IMR-90 (cell line): ENCODE measurements at regions not wholly inside any gene's neighbourhood (a gene's known extent, or its start where the extent isn't known, plus 50 kb on each side); places are given as distances from the start of the nearest gene placed in this dataset.

Source experiments
- ATAC-seq: fragments of 200-7000 bp; cut with Tn5 transposase; 2 replicates; pipeline ENCODE4 v1.9.1; 2020; ENCODE audit warnings: low read depth, mild to moderate bottlenecking, moderate library complexity
- BruUV-seq: library from RNA; stranded (reverse); fragments of 400-500 nt; replicated peaks from 2 replicates; lab custom pipeline; 2021; lab: Mats Ljungman, UMichigan
- CTCF ChIA-PET: fragments of 300-600 bp; formaldehyde crosslinking; extraction: SDS; loops from one replicate; lab custom pipeline; 2021; ENCODE audit warnings: antibody characterized with exemption; lab: Yijun Ruan, JAX
- POLR2A ChIA-PET: fragments of 300-600 bp; sonication (Branson Sonifier 250); formaldehyde crosslinking; loops from one replicate; lab custom pipeline; 2022; ENCODE audit warnings: antibody characterized with exemption; ENCODE audit not compliant: unreplicated experiment; lab: Charles Lee
- DNase-seq: peaks from one replicate; pipeline ENCODE4 v3.0.0; 2013
- H2AFZ ChIP-seq: replicated peaks from 2 replicates; pipeline ENCODE3; 2013; ENCODE audit warnings: low read length, mild to moderate bottlenecking; ENCODE audit not compliant: poor library complexity
- H2AK5ac ChIP-seq: 2 replicates; pipeline ENCODE4 v1.6.1; 2013; ENCODE audit warnings: low read depth, low read length, inconsistent platforms
- H2AK9ac ChIP-seq: replicated peaks from 2 replicates; pipeline ENCODE3; 2013; ENCODE audit warnings: mild to moderate bottlenecking, low read depth, low read length, moderate library complexity; ENCODE audit not compliant: poor library complexity
- H2BK120ac ChIP-seq: 2 replicates; pipeline ENCODE4 v1.6.1; 2013; ENCODE audit warnings: low read depth, low read length, inconsistent platforms
- H2BK15ac ChIP-seq: 3 replicates; pipeline ENCODE4 v1.6.1; 2013; ENCODE audit warnings: low read depth, low read length, inconsistent platforms
- H2BK20ac ChIP-seq: 2 replicates; pipeline ENCODE4 v1.6.1; 2013; ENCODE audit warnings: low read depth, mild to moderate bottlenecking, inconsistent platforms, low read length, moderate library complexity
- H2BK5ac ChIP-seq: 2 replicates; pipeline ENCODE4 v1.6.1; 2013; ENCODE audit warnings: mild to moderate bottlenecking, low read depth, low read length, inconsistent platforms; ENCODE audit not compliant: poor library complexity, severe bottlenecking
- H3K14ac ChIP-seq: replicated peaks from 2 replicates; pipeline ENCODE4 v1.6.1; 2013; ENCODE audit warnings: low read depth, low read length, inconsistent platforms
- H3K18ac ChIP-seq: 2 replicates; pipeline ENCODE4 v1.6.1; 2013; ENCODE audit warnings: low read depth, low read length, control low read depth
- H3K23ac ChIP-seq: 2 replicates; pipeline ENCODE4 v1.6.1; 2013; ENCODE audit warnings: low read depth, low read length, inconsistent platforms
- H3K27ac ChIP-seq: 2 replicates; pipeline ENCODE4 v1.5.1; 2013; ENCODE audit warnings: mild to moderate bottlenecking, control low read depth, low read length; ENCODE audit not compliant: insufficient read depth
- H3K27me3 ChIP-seq: 2 replicates; pipeline ENCODE4 v1.6.1; 2013; ENCODE audit warnings: low read length; ENCODE audit not compliant: control insufficient read depth, insufficient read depth
- H3K36me3 ChIP-seq: 2 replicates; pipeline ENCODE4 v1.6.1; 2013; ENCODE audit warnings: low read length, mixed read lengths; ENCODE audit not compliant: control insufficient read depth, insufficient read depth
- H3K4ac ChIP-seq: 2 replicates; pipeline ENCODE4 v1.6.1; 2013; ENCODE audit warnings: low read depth, low read length, inconsistent platforms
- H3K4me1 ChIP-seq: 2 replicates; pipeline ENCODE4 v1.6.1; 2013; ENCODE audit warnings: low read length, mixed read lengths; ENCODE audit not compliant: control insufficient read depth, insufficient read depth
- H3K4me2 ChIP-seq: 2 replicates; pipeline ENCODE4 v1.6.1; 2013; ENCODE audit warnings: low read depth, mild to moderate bottlenecking, control low read depth, low read length, moderate library complexity
- H3K4me3 ChIP-seq: 2 replicates; pipeline ENCODE4 v1.5.1; 2013; ENCODE audit warnings: low read depth, mild to moderate bottlenecking, control low read depth, low read length, moderate library complexity; ENCODE audit not compliant: insufficient read depth
- H3K56ac ChIP-seq: 2 replicates; pipeline ENCODE4 v1.6.1; 2013; ENCODE audit warnings: low read length, inconsistent platforms; ENCODE audit not compliant: insufficient read depth; ENCODE audit errors: extremely low read depth
- H3K79me1 ChIP-seq, 2 experiments: 2 replicates each; pipeline ENCODE4 v1.6.1; 2013; ENCODE audit warnings: low read length in 2 of 2, inconsistent platforms in 1 of 2, low read depth in 1 of 2
- H3K9ac ChIP-seq: 2 replicates; pipeline ENCODE4 v1.6.1; 2013; ENCODE audit warnings: low read depth, low read length, control low read depth
- H3K9me1 ChIP-seq: 2 replicates; pipeline ENCODE4 v1.6.1; 2013; ENCODE audit warnings: low read length, inconsistent platforms; ENCODE audit not compliant: insufficient read depth
- H3K9me3 ChIP-seq: 2 replicates; pipeline ENCODE4 v1.6.1; 2013; ENCODE audit warnings: low read length; ENCODE audit not compliant: control insufficient read depth, insufficient read depth
- H4K20me1 ChIP-seq: 2 replicates; pipeline ENCODE4 v1.6.1; 2013; ENCODE audit warnings: low read length, inconsistent platforms; ENCODE audit not compliant: insufficient read depth
- H4K5ac ChIP-seq: 2 replicates; pipeline ENCODE4 v1.6.1; 2013; ENCODE audit warnings: mild to moderate bottlenecking, low read depth, low read length, control low read depth
- H4K8ac ChIP-seq, 2 experiments: 2 replicates each; pipeline ENCODE4 v1.6.1; 2013; ENCODE audit warnings: low read depth in 2 of 2, low read length in 2 of 2, control low read depth in 1 of 2, inconsistent platforms in 1 of 2
- H4K91ac ChIP-seq: 2 replicates; pipeline ENCODE4 v1.6.1; 2013; ENCODE audit warnings: low read depth, low read length, inconsistent platforms; ENCODE audit not compliant: insufficient read depth
- BHLHE40 ChIP-seq: fragments of 150-350 bp; IDR thresholded peaks from 2 replicates; pipeline ENCODE4 v1.6.1; 2016; ENCODE audit warnings: mild to moderate bottlenecking, low read depth, low read length
- CEBPB ChIP-seq: IDR thresholded peaks from 2 replicates; pipeline ENCODE4 v1.6.1; 2012; ENCODE audit warnings: low read depth, low read length, improper control_type of control experiment
- CHD1 ChIP-seq: IDR thresholded peaks from 2 replicates; pipeline ENCODE4 v1.6.1; 2012; ENCODE audit warnings: low read depth, low read length, improper control_type of control experiment
- CTCF ChIP-seq: conservative IDR thresholded peaks from 2 replicates; pipeline ENCODE4 v1.5.1; 2012; ENCODE audit warnings: mild to moderate bottlenecking, low read depth, low read length, improper control_type of control experiment
- ELK1 ChIP-seq: fragments of 150-350 bp; IDR thresholded peaks from 2 replicates; pipeline ENCODE4 v1.6.1; 2016; ENCODE audit warnings: low read depth, mild to moderate bottlenecking, low read length, moderate library complexity, borderline replicate concordance
- FOS ChIP-seq: fragments of 150-350 bp; IDR thresholded peaks from 2 replicates; pipeline ENCODE4 v1.6.1; 2016; ENCODE audit warnings: low read depth, low read length
- MAFK ChIP-seq: IDR thresholded peaks from 2 replicates; pipeline ENCODE4 v1.6.1; 2012; ENCODE audit warnings: low read depth, low read length, improper control_type of control experiment
- MAZ ChIP-seq: IDR thresholded peaks from 2 replicates; pipeline ENCODE4 v1.6.1; 2012; ENCODE audit warnings: low read depth, mild to moderate bottlenecking, low read length, improper control_type of control experiment, moderate library complexity, borderline replicate concordance
- MXI1 ChIP-seq: IDR thresholded peaks from 2 replicates; pipeline ENCODE4 v1.6.1; 2012; ENCODE audit warnings: low read depth, mild to moderate bottlenecking, low read length, moderate library complexity, borderline replicate concordance
- NFE2L2 ChIP-seq: fragments of 150-350 bp; IDR thresholded peaks from 2 replicates; pipeline ENCODE4 v1.6.1; 2016; ENCODE audit warnings: low read depth, mild to moderate bottlenecking, low read length
- POLR2A ChIP-seq: IDR thresholded peaks from 2 replicates; pipeline ENCODE4 v1.6.1; 2012; ENCODE audit warnings: mild to moderate bottlenecking, low read depth, low read length
- RAD21 ChIP-seq: IDR thresholded peaks from 2 replicates; pipeline ENCODE4 v1.6.1; 2012; ENCODE audit warnings: low read length, improper control_type of control experiment
- RCOR1 ChIP-seq: IDR thresholded peaks from 2 replicates; pipeline ENCODE4 v1.6.1; 2012; ENCODE audit warnings: mild to moderate bottlenecking, low read length, improper control_type of control experiment; ENCODE audit not compliant: insufficient replicate concordance
- RFX5 ChIP-seq: IDR thresholded peaks from 2 replicates; pipeline ENCODE4 v1.8.0; 2012; ENCODE audit warnings: low read depth, mild to moderate bottlenecking, low read length, moderate library complexity
- SMC3 ChIP-seq: fragments of 150-350 bp; IDR thresholded peaks from 2 replicates; pipeline ENCODE4 v1.6.1; 2016; ENCODE audit warnings: low read depth, mild to moderate bottlenecking, antibody characterized with exemption, low read length, moderate library complexity
- USF2 ChIP-seq: fragments of 150-350 bp; IDR thresholded peaks from 2 replicates; pipeline ENCODE4 v1.6.1; 2017; ENCODE audit warnings: mild to moderate bottlenecking, antibody characterized with exemption, low read length, low read depth
- WGBS, 2 experiments: methylation state at CpG; one replicate each; pipeline versions ENCODE4 v1.1.5 to v1.1.7; 2013; ENCODE audit warnings: missing lambda C conversion rate in 2 of 2; ENCODE audit not compliant: insufficient read length in 1 of 2; ENCODE audit errors: extremely low coverage in 2 of 2; 5-methylcytosine and 5-hydroxymethylcytosine counted together
- dilution Hi-C: fragments of 300-500 bp; cut with HindIII; formaldehyde crosslinking; loops from one replicate; pipeline ENCODE4 v1.14.3; 2018; ENCODE audit warnings: low sequenced_read_pairs; ENCODE audit not compliant: unreplicated experiment
- in situ Hi-C: fragments of 300-500 bp; cut with MboI; formaldehyde crosslinking; loops from 3 replicates; pipeline ENCODE4 v1.14.3; 2019; ENCODE audit warnings: low sequenced_read_pairs, inconsistent platforms, mixed read lengths
- intact Hi-C: fragments of 100-400 bp; cut with micrococcal nuclease; formaldehyde crosslinking; loops from 2 replicates; pipeline ENCODE4 v1.10.0; 2022

- in situ Hi-C loops, result no loop called here
- H3K14ac ChIP-seq, result no peak overlapping the region
- no peak overlapping the region for H4K91ac ChIP-seq
- intact Hi-C loops, result no loop called here
- no peaks in the 10 kb centered on the region for H3K36me3 ChIP-seq
- H3K27me3 ChIP-seq, result peaks cover 35% of the 10 kb centered on the region
- no peaks in the 10 kb centered on the region for H4K20me1 ChIP-seq
- H3K4me3 ChIP-seq, result no peak overlapping the region
- no peak overlapping the region for H2AFZ ChIP-seq
- H3K9me3 ChIP-seq, result peaks cover 3% of the 10 kb centered on the region; the same call in 1 of the 2 replicates
- no peak overlapping the region for H2BK15ac ChIP-seq
- no peak for DNase-seq
- BruUV-seq, result no TSS peak
- no peak for ATAC-seq
- ChIA-PET POLR2A (no interaction called here), CTCF (no interaction called here)
- no peak overlapping the region for H2BK120ac ChIP-seq
- H2BK20ac ChIP-seq, result no peak overlapping the region
- H3K23ac ChIP-seq, result no peak overlapping the region
- TF ChIP-seq RFX5 (no peak), CHD1 (no peak), SMC3 (no peak), CEBPB (no peak), RAD21 (no peak), MAFK (no peak), BHLHE40 (no peak), FOS (no peak), CTCF (no peak), RCOR1 (no peak), ELK1 (no peak), MAZ (no peak), NFE2L2 (no peak), USF2 (no peak), MXI1 (no peak), POLR2A (no peak)
- no peak overlapping the region for H3K9ac ChIP-seq
- no peak overlapping the region for H3K4me2 ChIP-seq
- no peak overlapping the region for H2AK9ac ChIP-seq
- no peaks in the 10 kb centered on the region for H3K79me1 ChIP-seq
- no peak overlapping the region for H3K18ac ChIP-seq
- no peak overlapping the region for H2BK5ac ChIP-seq
- no peak overlapping the region for H3K56ac ChIP-seq
- no peak overlapping the region for H4K5ac ChIP-seq
- no peak overlapping the region for H3K27ac ChIP-seq
- no peak overlapping the region for H2AK5ac ChIP-seq
- WGBS, 2 experiments, result 83% methylated on average over 3 of the region's 6 CpGs; no CpG with 5 or more reads in 1 of the 2 experiments
- no peak overlapping the region for H4K8ac ChIP-seq
- no peak overlapping the region for H3K4ac ChIP-seq
- H3K4me1 ChIP-seq, result no peaks in the 10 kb centered on the region
- dilution Hi-C loops, result no loop called here
- H3K9me1 ChIP-seq, result no peaks in the 10 kb centered on the region
Measured at GRCh38 chr13:29933401-29933800, 83.0 kb upstream of the UBL3 start.
